CD4-positive, alpha-beta T cell treated with Interleukin-21 for 1 hour (primary cell): ENCODE measurements at regions not wholly inside any gene's neighbourhood (a gene's known extent, or its start where the extent isn't known, plus 50 kb on each side); places are given as distances from the start of the nearest gene placed in this dataset.

Source experiments
- DNase-seq: peaks from one replicate; pipeline ENCODE4 v3.0.0-alpha.2; 2020

- no peak for DNase-seq
Observed at GRCh38 chr1:199353906-199354305, 673.6 kb upstream of the NR5A2 start.

DNA sequence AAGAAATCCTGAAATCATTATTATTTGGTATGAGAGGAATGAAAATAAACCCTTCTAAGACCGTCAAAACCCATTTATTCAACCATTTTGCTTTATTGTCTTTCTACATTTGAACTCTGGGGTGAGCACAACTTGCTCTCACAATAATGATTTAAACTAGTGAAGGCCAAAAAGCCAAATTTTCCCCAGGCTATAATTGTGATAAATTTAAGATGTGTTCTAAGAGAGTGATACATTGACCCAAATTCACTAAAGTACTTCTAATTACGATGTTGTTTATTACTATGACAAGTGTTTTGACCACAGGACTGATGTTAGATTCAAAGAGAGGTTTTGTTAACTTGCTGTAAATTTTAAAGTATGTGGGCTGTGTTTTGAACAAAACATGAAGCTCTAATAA is 670.9 kb upstream of the NR5A2 start:
- DNase-seq: no peak

DNA sequence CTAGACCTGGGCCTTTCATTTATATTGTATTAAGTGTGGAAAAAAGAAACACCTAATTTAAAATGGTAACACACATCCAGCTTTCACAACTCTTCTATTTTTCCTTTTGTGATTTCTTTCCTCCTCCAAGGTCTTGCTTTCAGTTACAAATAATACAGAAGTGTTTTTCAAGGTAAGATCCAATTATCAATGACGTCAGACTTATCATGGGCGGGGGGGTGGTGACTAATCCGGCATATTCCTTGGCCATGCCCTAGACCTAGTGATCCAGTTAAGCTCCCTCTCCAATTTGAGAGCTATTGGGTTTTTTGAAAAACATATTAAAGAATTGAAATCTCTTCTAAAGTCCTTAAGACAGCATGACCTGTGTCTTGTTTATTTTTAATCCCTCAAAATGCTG is 669.9 kb upstream of the NR5A2 start:
- DNase-seq: no peak

GRCh38 chr1:199362996-199363395 is 664.5 kb upstream of the NR5A2 start:
- no peak for DNase-seq

DNA sequence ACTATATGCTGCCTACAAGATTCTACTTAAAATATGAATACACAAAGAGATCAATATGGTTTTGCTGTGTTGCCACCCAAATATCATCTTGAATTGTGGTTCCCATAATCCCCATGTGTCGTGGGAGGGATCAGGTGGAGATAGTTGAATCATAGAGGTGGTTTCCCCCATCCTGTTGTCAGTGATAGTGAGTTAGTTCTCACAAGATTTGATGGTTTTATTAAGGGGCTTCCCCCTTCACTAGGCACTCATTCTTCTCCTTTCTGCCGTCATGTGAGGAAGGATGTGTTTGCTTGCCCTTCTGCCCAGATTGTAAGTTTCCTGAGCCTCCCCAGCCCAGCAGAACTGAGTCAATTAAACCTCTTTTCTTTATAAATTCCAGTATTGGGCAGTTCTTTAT is 654.4 kb upstream of the NR5A2 start:
- DNase-seq: no peak

GRCh38 chr1:199377211-199377610 is 650.3 kb upstream of the NR5A2 start:
- no peak for DNase-seq

DNA sequence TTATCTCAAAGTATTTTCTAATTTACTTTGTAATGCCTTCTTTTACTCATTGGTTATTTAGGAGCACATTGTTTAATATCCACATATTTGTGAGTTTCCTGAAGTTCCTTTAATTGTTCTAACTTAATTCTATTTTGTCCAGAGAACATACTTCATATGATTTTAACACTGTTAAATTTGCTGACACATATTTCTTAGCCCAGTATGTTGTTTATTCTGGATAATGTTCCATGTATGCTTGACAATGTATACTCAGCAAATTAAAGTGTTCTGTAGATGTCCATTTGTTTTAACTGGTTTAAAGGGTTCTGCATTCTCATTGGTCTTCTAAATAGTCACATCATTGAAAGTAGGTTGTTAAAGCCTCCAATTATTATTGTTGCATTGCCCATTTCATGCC is 643.7 kb upstream of the NR5A2 start:
- DNase-seq: no peak

- DNase-seq: no peak
Observed at GRCh38 chr1:199394856-199395255, 632.7 kb upstream of the NR5A2 start.

DNA sequence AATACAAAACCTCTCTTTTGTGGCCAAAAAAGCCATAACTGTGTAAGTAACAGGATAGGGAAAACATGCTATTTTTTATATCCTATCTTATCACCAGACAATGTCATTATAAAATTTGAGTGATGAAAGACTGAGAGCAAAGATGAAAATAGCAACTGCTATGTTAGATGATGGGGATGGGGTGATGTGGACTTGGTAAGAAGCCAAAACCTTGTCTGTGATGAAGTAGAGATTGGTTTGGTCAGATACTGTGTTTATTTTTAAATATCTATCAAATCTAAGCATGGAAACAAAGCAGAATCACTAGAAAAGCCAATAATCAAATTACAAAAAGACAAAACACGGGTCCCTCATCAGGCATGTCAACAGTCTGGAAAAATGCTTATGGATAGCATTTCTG is 631.1 kb upstream of the NR5A2 start:
- DNase-seq: no peak

GRCh38 chr1:199399996-199400724 is 627.4 kb upstream of the NR5A2 start:
- DNase-seq: no peak

GRCh38 chr1:199403531-199404116 is 623.9 kb upstream of the NR5A2 start:
- DNase-seq: no peak

- DNase-seq: no peak
Observed at GRCh38 chr1:199404191-199404590, 623.3 kb upstream of the NR5A2 start.

GRCh38 chr1:199404976-199405375 is 622.5 kb upstream of the NR5A2 start:
- no peak for DNase-seq

DNA sequence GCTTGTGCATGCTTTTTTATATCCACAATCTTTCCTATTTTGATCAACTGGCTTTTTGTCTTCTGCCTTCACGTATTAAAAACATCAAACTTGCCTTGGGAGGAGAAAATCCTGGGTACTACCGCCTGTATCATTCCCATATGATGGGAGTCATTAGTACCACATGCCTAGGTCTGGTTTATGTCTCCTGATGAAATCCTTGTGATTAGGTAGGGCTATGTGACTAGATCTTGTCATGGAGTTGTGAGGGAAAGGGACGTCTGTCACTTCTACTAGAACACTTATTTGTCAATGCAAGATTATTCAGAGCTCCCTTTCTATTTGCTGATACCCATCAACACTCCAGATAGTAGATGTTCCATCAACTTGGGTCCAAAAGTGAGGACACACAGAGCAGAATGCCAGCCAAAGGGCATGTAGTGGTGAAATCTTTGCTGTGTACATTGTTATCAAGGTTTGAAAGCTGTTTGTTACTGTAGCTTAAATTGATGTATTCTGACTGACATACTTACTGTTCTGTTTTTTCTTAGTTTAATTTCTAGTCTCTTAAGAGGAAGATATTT is 621.8 kb upstream of the NR5A2 start:
- no peak for DNase-seq

- no peak for DNase-seq
Observed at GRCh38 chr1:199410462-199410861, 617.0 kb upstream of the NR5A2 start.

GRCh38 chr1:199411506-199411905 is 616.0 kb upstream of the NR5A2 start:
- no peak for DNase-seq

DNA sequence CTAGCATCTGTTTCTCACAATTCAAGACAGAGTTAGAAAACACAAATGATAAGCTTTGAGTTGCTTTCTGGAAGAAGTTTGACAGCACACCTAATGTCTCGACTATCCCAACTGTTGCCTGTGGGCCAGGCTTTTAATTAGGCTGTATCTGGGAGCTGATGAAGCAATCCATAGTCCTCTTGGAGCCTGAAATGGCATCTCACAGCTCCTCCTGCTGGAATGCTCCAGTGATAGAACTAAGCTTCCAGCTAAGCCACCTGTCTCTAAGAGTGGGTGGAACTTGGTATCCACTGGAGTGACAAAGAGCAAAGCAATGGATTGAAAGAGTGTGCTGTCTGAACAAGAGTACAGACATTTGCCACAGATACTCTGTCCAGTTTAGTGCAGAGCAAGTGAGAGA is 605.3 kb upstream of the NR5A2 start:
- DNase-seq: no peak

DNA sequence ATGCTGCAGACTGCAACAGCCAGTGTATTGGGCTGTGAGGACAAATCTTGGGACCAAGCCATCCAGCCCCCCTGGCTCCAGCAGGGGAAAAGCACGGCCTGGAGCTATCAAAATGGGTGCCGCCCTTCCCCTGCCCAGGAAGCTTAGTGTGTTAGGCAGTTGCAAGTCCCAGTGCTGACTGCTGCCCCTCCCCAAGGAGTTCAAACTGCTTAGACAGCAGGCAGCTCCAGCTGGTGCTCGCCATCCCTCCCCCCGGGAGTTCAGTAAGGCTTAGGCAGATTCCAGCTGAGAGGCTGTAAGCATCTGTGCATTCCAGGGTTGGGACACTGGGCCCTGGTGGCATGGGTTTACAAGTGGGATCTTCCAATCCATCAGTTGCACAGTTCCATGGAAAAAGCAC is 579.6 kb upstream of the NR5A2 start:
- DNase-seq: no peak

GRCh38 chr1:199448646-199449045 is 578.9 kb upstream of the NR5A2 start:
- DNase-seq: no peak

- no peak for DNase-seq
Observed at GRCh38 chr1:199449221-199449620, 578.3 kb upstream of the NR5A2 start.

GRCh38 chr1:199449681-199450080 is 577.8 kb upstream of the NR5A2 start:
- DNase-seq: no peak

DNA sequence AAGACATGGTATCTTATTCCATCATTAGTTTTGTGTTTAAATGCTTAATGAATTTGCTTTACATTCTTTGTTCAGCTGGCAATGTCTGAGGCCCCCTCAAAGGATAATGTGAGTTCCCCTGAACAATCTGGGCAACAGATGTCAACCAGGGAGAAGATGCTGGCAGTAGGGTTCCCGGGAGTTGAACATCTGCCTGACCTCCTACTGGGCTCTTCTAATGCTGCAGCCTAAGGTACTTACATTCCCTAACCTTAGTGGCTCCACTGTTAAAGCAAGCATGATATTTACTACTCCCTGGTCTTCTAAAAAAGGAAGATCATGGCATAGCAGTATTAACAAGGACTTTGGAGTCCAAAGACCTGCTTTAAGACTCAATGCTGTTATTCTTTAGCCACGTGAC is 574.9 kb upstream of the NR5A2 start:
- DNase-seq: no peak

DNA sequence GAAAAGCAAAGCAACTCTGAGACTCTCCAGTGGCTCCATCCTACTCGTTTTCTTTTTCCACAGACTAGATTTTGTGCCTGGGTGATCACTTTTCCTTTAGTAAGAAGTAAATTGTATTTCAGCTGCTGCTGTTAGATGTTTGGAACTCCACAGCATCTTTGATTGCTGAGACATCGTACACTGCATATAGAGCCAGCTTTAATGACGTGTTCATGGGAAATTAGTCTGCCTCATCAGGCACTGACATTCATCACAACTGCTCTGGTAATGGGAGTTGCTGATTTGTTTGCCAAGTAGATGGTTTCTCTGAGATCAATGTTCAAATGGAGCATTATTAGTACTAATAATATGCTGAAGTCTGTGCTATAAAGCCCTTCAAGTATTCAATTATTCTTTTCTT is 573.8 kb upstream of the NR5A2 start:
- no peak for DNase-seq

DNA sequence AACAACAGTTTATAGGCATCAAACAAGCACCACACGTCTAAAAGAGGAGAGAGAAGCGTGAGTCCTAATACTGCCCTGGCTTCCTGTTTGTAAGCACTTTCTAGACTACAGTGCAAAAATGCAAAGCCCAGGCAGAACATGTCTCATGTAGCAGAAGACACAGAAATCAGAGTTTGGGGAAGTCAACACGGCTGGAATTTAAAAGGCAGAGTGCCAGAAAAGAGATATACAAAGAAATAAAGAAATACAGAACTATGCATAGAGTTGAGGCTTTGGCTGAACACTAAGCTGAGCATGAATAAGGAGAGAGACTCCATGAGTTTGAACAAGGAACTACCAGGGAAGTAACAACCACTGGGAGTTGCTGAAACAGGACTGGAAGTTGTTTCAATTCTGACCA is 566.6 kb upstream of the NR5A2 start:
- no peak for DNase-seq
